ENCODE measurements at regions not wholly inside any gene's neighbourhood (a gene's known extent, or its start where the extent isn't known, plus 50 kb on each side); places are given as distances from the start of the nearest gene placed in this dataset.

DNA sequence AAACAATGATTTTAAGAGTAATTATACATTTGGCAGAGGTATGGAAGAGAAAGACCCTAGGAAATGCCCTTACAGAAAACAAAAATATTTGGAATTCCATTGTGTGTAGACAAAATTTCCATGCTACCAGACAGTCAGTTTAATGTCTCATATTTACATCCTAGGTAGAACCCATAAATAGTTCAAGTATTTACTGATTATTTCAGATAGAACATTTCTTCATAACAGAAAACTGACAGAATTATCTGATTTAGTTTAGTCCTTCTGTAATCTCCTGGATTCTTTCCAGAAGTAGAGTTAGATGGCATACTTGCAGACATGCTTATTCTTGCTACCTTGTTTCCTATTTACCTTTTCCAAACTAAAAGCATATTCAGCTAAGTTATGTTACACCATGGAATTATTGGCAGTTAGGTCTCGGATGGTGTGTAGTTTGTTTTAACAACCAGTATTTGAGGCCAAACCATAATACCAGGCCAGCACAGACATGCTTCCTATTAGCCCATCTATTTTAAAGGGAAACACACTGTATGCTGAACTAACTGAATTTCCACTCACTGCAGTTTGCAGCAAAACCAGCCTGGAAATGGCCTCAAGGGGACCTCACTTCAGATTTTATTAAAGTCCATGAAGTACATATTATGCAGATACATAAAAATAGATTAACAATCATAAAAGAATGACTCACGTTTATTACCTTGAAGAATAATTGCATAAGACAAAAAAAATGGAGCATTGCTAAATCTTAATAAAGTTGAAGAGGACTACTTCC, 126.6 kb upstream of the LRIG3 start:
- H3K9me3 Mint-ChIP-seq, result peaks cover 0 to 9% (median 2%) of the 10 kb centered on the region in 5 donors
- CTCF ChIA-PET, result no interaction called here

DNA sequence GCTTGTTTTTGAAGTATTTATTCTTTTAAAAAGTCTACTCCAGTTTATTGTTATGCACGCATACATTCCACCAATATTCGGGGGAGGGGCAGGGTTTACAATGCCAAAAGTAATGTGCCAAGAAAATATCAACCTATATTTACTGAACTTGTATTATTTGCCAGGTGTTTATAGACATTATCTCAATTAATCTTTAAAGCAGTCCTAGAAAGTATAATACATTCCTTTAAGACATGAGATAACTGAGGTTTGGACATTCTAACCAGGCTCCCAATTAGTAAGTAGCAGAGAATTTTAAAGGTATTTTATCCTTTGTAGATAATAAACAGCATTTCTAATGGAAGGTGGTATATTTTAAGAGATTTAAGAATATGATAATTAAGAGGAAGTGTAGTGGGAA, 124.5 kb upstream of the LRIG3 start:
- Histone ChIP-seq H3K27ac (ENCODE audit: low read depth, low read length) (no peak overlapping the region), H3K9me3 (ENCODE audit: low read length) (no peaks in the 10 kb centered on the region), H3K4me1 (ENCODE audit: insufficient read depth, low read length) (no peaks in the 10 kb centered on the region), H3K27me3 (ENCODE audit: insufficient read depth, low read length, poor library complexity, severe bottlenecking) (no peaks in the 10 kb centered on the region), H3K4me3 (ENCODE audit: low read length) (no peak overlapping the region), H3K36me3 (ENCODE audit: insufficient read depth, low read length) (no peaks in the 10 kb centered on the region)
- ChIA-PET CTCF (no interaction called here), POLR2A (no interaction called here)
- no peak for DNase-seq
- Mint-ChIP-seq H3K36me3 (no peaks in the 10 kb centered on the region), H3K27ac (no peak overlapping the region), H3K9me3 (peaks cover 0 to 2% (median 2%) of the 10 kb centered on the region in 5 donors), H3K4me1 (no peaks in the 10 kb centered on the region), H3K27me3 (no peaks in the 10 kb centered on the region), H3K4me3 (no peak overlapping the region)

More for the DNA sequence above, 126.6 kb upstream of the LRIG3 start:
- H3K4me1 ChIP-seq (ENCODE audit: insufficient read depth, low read length), result no peaks in the 10 kb centered on the region
- no peak for DNase-seq
- no peak overlapping the region for H3K4me3 ChIP-seq (ENCODE audit: low read length)
- Mint-ChIP-seq H3K27ac (no peak overlapping the region), H3K4me1 (no peaks in the 10 kb centered on the region), H3K27me3 (no peaks in the 10 kb centered on the region), H3K4me3 (no peak overlapping the region), H3K36me3 (no peaks in the 10 kb centered on the region)
- H3K27ac ChIP-seq (ENCODE audit: low read depth, low read length), result no peak overlapping the region
- POLR2A ChIA-PET, result no interaction called here
- H3K27me3 ChIP-seq (ENCODE audit: insufficient read depth, low read length, poor library complexity, severe bottlenecking), result no peaks in the 10 kb centered on the region
- H3K36me3 ChIP-seq (ENCODE audit: insufficient read depth, low read length), result no peaks in the 10 kb centered on the region
- no peaks in the 10 kb centered on the region for H3K9me3 ChIP-seq (ENCODE audit: low read length)

DNA sequence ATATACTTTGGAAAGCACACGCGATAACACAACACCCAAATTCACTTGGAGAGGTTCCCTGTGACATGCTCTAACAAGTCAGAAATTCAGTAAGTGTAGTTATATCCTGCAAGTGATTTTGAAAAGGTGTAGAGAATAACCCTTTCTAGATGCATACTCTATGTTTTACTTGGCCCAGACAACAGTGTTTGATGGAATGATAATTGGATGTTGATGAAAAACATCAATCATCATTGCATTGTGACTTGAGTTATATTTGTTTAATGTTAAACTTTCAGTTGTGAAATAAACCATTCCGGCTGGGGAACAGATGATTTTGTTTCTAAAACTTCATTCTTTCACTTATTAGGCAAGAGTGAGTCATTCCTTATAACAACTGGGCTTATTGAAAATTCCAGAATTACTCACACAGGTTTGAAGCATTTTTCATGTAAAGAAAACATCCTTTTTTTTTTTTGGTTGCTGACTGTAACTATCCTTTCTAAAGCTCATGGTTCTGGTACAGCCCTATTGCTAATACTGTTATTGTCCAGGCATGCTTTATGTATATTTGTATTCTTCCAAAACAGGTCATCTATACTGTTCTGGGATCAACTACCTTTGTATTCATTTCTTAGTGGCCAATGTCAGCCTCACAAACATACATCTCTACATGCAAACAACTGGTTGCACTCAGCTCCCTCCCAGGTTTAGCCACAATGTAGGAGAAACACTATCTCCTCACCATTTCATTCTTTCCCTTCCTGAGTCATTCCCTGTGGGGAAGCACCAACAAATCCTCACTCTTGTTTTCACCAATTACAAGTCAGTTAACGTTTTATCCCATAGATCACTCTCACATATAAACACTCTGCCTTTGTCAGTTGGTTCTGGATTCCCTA, 121.2 kb upstream of the LRIG3 start:
- H3K9me3 Mint-ChIP-seq, result peaks cover 0 to 5% (median 2%) of the 10 kb centered on the region in 5 donors
- no peaks in the 10 kb centered on the region for H3K36me3 Mint-ChIP-seq
- ChIA-PET CTCF (no interaction called here), POLR2A (no interaction called here)
- no peak overlapping the region for H3K27ac Mint-ChIP-seq
- no peaks in the 10 kb centered on the region for H3K4me1 ChIP-seq (ENCODE audit: insufficient read depth, low read length)
- H3K36me3 ChIP-seq (ENCODE audit: insufficient read depth, low read length), result no peaks in the 10 kb centered on the region
- no peaks in the 10 kb centered on the region for H3K4me1 Mint-ChIP-seq
- DNase-seq, result no peak
- no peaks in the 10 kb centered on the region for H3K27me3 Mint-ChIP-seq
- no peak overlapping the region for H3K27ac ChIP-seq (ENCODE audit: low read depth, low read length)
- H3K4me3 Mint-ChIP-seq, result no peak overlapping the region
- H3K9me3 ChIP-seq (ENCODE audit: low read length), result no peaks in the 10 kb centered on the region
- H3K4me3 ChIP-seq (ENCODE audit: low read length), result no peak overlapping the region
- no peaks in the 10 kb centered on the region for H3K27me3 ChIP-seq (ENCODE audit: insufficient read depth, low read length, poor library complexity, severe bottlenecking)

DNA sequence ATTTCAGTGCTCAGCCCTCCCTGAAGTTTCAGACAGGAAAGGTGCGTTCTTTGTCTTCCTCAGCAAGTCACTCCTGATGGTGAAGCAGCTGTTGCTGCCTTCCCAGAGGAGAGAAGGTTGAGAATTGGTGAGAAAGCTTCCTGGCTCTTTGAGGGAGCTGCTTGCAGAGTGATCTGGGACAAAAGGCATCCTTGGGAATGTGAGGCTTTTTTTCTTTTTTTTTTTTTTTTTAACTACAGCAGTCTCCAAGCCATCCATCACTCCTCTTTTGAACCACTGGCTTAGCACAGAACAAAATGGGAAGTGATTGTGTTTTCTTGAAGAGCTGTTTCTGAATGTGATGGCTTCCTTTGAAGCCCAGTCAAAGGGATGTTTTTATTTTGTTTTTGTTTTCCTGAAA, 120.4 kb upstream of the LRIG3 start:
- Mint-ChIP-seq H3K4me1 (no peaks in the 10 kb centered on the region), H3K27ac (no peak overlapping the region), H3K4me3 (no peak overlapping the region), H3K36me3 (no peaks in the 10 kb centered on the region), H3K27me3 (no peaks in the 10 kb centered on the region), H3K9me3 (peaks cover 0 to 5% (median 2%) of the 10 kb centered on the region in 5 donors)
- Histone ChIP-seq H3K27me3 (ENCODE audit: insufficient read depth, low read length, poor library complexity, severe bottlenecking) (no peaks in the 10 kb centered on the region), H3K27ac (ENCODE audit: low read depth, low read length) (no peak overlapping the region), H3K4me1 (ENCODE audit: insufficient read depth, low read length) (no peaks in the 10 kb centered on the region), H3K36me3 (ENCODE audit: insufficient read depth, low read length) (no peaks in the 10 kb centered on the region), H3K9me3 (ENCODE audit: low read length) (no peaks in the 10 kb centered on the region), H3K4me3 (ENCODE audit: low read length) (no peak overlapping the region)
- ChIA-PET POLR2A (no interaction called here), CTCF (interaction anchor here (0.7 kb wide), 1 partner anchor 485 kb away, joined by 3 read pairs; no protein-coding TSS in a partner anchor)
- no peak for DNase-seq

DNA sequence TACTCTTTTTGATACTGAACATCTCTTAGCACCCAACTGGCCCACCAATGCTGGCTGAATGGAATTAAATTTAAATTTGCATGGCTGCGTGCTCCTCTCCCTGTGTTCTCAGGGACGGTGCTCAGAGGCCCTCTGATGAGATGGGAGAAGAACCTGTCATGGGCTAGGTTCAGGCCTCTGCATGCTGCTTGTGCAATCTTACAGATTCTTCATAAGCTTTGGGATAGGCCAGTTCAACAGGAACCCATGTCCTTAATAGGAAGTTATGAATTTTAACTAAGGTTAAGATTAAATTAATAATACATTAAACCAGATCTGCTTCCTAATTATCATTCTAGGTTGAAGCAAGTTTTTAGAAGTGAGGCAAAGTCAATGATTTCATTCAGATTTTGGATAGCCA, 119.7 kb upstream of the LRIG3 start:
- H3K27me3 Mint-ChIP-seq, result no peaks in the 10 kb centered on the region
- POLR2A ChIA-PET, result no interaction called here

GRCh38 chr12:59039005-59039404, 118.7 kb upstream of the LRIG3 start:
- H3K36me3 ChIP-seq (ENCODE audit: insufficient read depth, low read length), result no peaks in the 10 kb centered on the region
- no peak overlapping the region for H3K27ac ChIP-seq (ENCODE audit: low read depth, low read length)
- no peak for DNase-seq
- Mint-ChIP-seq H3K27ac (peak overlapping the region in 1 of 8 donors; percentile 66), H3K27me3 (no peaks in the 10 kb centered on the region), H3K36me3 (no peaks in the 10 kb centered on the region), H3K4me3 (no peak overlapping the region), H3K9me3 (peaks cover 0 to 12% (median 2%) of the 10 kb centered on the region in 5 donors), H3K4me1 (no peaks in the 10 kb centered on the region)
- no peaks in the 10 kb centered on the region for H3K9me3 ChIP-seq (ENCODE audit: low read length)
- no peak overlapping the region for H3K4me3 ChIP-seq (ENCODE audit: low read length)
- H3K27me3 ChIP-seq (ENCODE audit: insufficient read depth, low read length, poor library complexity, severe bottlenecking), result no peaks in the 10 kb centered on the region
- no peaks in the 10 kb centered on the region for H3K4me1 ChIP-seq (ENCODE audit: insufficient read depth, low read length)
- POLR2A ChIA-PET, result no interaction called here
- CTCF ChIA-PET, result no interaction called here

More for the DNA sequence above, 119.7 kb upstream of the LRIG3 start:
- no peak overlapping the region for H3K27ac ChIP-seq (ENCODE audit: low read depth, low read length)
- no peak overlapping the region for H3K4me3 ChIP-seq (ENCODE audit: low read length)
- H3K27ac Mint-ChIP-seq, result no peak overlapping the region
- H3K4me1 Mint-ChIP-seq, result no peaks in the 10 kb centered on the region
- H3K36me3 ChIP-seq (ENCODE audit: insufficient read depth, low read length), result no peaks in the 10 kb centered on the region
- H3K9me3 ChIP-seq (ENCODE audit: low read length), result no peaks in the 10 kb centered on the region
- H3K27me3 ChIP-seq (ENCODE audit: insufficient read depth, low read length, poor library complexity, severe bottlenecking), result no peaks in the 10 kb centered on the region
- H3K4me1 ChIP-seq (ENCODE audit: insufficient read depth, low read length), result no peaks in the 10 kb centered on the region
- no peaks in the 10 kb centered on the region for H3K36me3 Mint-ChIP-seq
- no peak overlapping the region for H3K4me3 Mint-ChIP-seq
- CTCF ChIA-PET, result interaction anchor here (0.7 kb wide), 1 partner anchor 485 kb away, joined by 3 read pairs; no protein-coding TSS in a partner anchor
- peaks cover 0 to 6% (median 2%) of the 10 kb centered on the region in 5 donors for H3K9me3 Mint-ChIP-seq
- no peak for DNase-seq

DNA sequence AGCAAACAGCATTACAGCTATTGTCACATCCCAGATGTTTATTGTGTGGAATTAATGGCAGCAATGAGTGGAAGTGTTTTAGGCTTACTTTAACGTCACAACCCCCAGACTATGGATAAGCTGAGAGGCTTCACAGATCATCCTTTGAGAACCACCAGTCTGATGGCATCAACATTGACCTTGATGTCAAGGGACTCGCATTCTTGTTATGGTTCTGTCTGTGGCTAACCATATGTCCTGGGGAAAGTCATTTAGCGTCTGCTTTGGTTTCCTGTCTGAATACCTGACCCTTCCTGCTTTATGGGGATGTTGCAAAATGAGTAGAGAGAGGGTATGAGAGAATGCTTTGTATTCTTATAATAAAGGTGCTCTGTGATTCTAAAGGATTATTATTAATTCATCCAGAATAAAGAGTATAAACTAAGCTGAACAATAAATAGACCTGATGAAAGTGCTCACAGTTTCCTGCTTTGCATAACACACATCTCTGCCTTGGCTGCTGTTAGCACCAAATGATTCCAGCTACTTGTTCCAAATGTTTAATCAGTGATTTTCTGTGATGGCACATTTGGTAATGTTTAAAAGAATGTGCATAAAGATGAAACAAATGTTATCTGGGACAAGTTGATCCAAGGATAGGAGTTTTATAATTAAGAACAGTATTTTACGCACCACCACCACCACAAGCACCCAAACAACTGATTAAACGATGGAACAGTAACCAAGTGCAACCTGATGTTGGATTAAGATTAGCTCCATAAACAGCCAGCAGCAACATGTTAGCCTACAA, 116.9 kb upstream of the LRIG3 start:
- no peak overlapping the region for H3K27ac Mint-ChIP-seq
- H3K27me3 Mint-ChIP-seq, result no peaks in the 10 kb centered on the region
- no peaks in the 10 kb centered on the region for H3K4me1 Mint-ChIP-seq
- H3K4me3 Mint-ChIP-seq, result no peak overlapping the region
- ChIA-PET CTCF (no interaction called here), POLR2A (no interaction called here)
- H3K9me3 ChIP-seq (ENCODE audit: low read length), result no peaks in the 10 kb centered on the region
- no peak for DNase-seq
- H3K27me3 ChIP-seq (ENCODE audit: insufficient read depth, low read length, poor library complexity, severe bottlenecking), result no peaks in the 10 kb centered on the region
- no peak overlapping the region for H3K27ac ChIP-seq (ENCODE audit: low read depth, low read length)
- no peaks in the 10 kb centered on the region for H3K36me3 ChIP-seq (ENCODE audit: insufficient read depth, low read length)
- H3K9me3 Mint-ChIP-seq, result peaks cover 0 to 12% (median 2%) of the 10 kb centered on the region in 5 donors
- no peak overlapping the region for H3K4me3 ChIP-seq (ENCODE audit: low read length)
- no peaks in the 10 kb centered on the region for H3K36me3 Mint-ChIP-seq
- no peaks in the 10 kb centered on the region for H3K4me1 ChIP-seq (ENCODE audit: insufficient read depth, low read length)

- ChIA-PET CTCF (no interaction called here), POLR2A (no interaction called here)
- Histone ChIP-seq H3K4me3 (ENCODE audit: low read length) (no peak overlapping the region), H3K9me3 (ENCODE audit: low read length) (no peaks in the 10 kb centered on the region), H3K27ac (ENCODE audit: low read depth, low read length) (no peak overlapping the region), H3K27me3 (ENCODE audit: insufficient read depth, low read length, poor library complexity, severe bottlenecking) (no peaks in the 10 kb centered on the region), H3K4me1 (ENCODE audit: insufficient read depth, low read length) (no peaks in the 10 kb centered on the region), H3K36me3 (ENCODE audit: insufficient read depth, low read length) (no peaks in the 10 kb centered on the region)
- H3K27me3 Mint-ChIP-seq, result no peaks in the 10 kb centered on the region
- no peak overlapping the region for H3K27ac Mint-ChIP-seq
- no peaks in the 10 kb centered on the region for H3K36me3 Mint-ChIP-seq
- peaks cover 0 to 12% (median 0%) of the 10 kb centered on the region in 5 donors for H3K9me3 Mint-ChIP-seq
- no peaks in the 10 kb centered on the region for H3K4me1 Mint-ChIP-seq
- H3K4me3 Mint-ChIP-seq, result no peak overlapping the region
- DNase-seq, result no peak
Observed at GRCh38 chr12:59036347-59036746, 116.0 kb upstream of the LRIG3 start.

Data from CD8-positive, alpha-beta memory T cell (primary cell).